HepG2 (cell line): ENCODE measurements at regions not wholly inside any gene's neighbourhood (a gene's known extent, or its start where the extent isn't known, plus 50 kb on each side); places are given as distances from the start of the nearest gene placed in this dataset.

ENCODE experiments used
- ATAC-seq: fragments of 200-7000 bp; cut with Tn5 transposase; 3 replicates; pipeline ENCODE4 v1.9.1; 2020; ENCODE audit warnings: mild to moderate bottlenecking, moderate library complexity
- BruUV-seq: library from RNA; stranded (reverse); fragments of 400-500 nt; replicated peaks from 2 replicates; lab custom pipeline; 2021; lab: Mats Ljungman, UMichigan
- CTCF ChIA-PET: fragments of 300-600 bp; formaldehyde crosslinking; extraction: SDS; loops from one replicate; lab custom pipeline; 2021; ENCODE audit warnings: low total read pairs, inconsistent platforms, low intra/inter-chr PET ratio; lab: Yijun Ruan, JAX
- POLR2A ChIA-PET: fragments of 350-600 bp; sonication (Branson Sonifier 250); formaldehyde crosslinking; loops from one replicate; lab custom pipeline; 2020; ENCODE audit warnings: antibody characterized with exemption, inconsistent platforms; lab: Yijun Ruan, JAX
- DNase-seq: peaks from one replicate; pipeline ENCODE4 v3.0.0-alpha.2; 2015; ENCODE audit warnings: low spot score
- FAIRE-seq: peaks from 3 replicates; lab custom pipeline; 2011; peaks lifted over from hg19 to GRCh38; lab: Jason Lieb, UNC
- H2AFZ ChIP-seq: one replicate; pipeline ENCODE4 v1.6.1; 2011; ENCODE audit warnings: low read length, inconsistent platforms
- H3K27ac ChIP-seq: fragments of 300-600 bp; 3 replicates; pipeline ENCODE4 v1.8.0; 2011; ENCODE audit warnings: mixed run types, mild to moderate bottlenecking, mixed read lengths, low read length, inconsistent platforms; ENCODE audit not compliant: insufficient read depth; ENCODE audit errors: extremely low read length
- H3K27me3 ChIP-seq, 2 experiments: fragments of 200-600 bp in 1 of 2; 2 replicates in 1 of 2; 3 replicates in 1 of 2; pipeline versions ENCODE4 v1.6.0 to v1.8.0; 2011; ENCODE audit warnings: low read length in 2 of 2, mild to moderate bottlenecking in 2 of 2, moderate library complexity in 2 of 2, inconsistent platforms in 1 of 2; ENCODE audit not compliant: insufficient read depth in 2 of 2, control insufficient read depth in 1 of 2
- H3K36me3 ChIP-seq, 2 experiments: fragments of 200-600 bp in 1 of 2; replicated peaks in 1 of 2; 2 replicates in 1 of 2; 3 replicates in 1 of 2; pipeline versions ENCODE4 v1.5.1 to v1.8.0; 2011; ENCODE audit warnings: low read length in 2 of 2, inconsistent platforms in 1 of 2; ENCODE audit not compliant: insufficient read depth in 2 of 2, control insufficient read depth in 1 of 2
- H3K4me1 ChIP-seq: 2 replicates; pipeline ENCODE4 v1.5.1; 2012; ENCODE audit warnings: low read length, inconsistent platforms; ENCODE audit not compliant: insufficient read depth
- H3K4me2 ChIP-seq: 2 replicates; pipeline ENCODE4 v1.6.0; 2011; ENCODE audit warnings: low read depth, low read length, inconsistent platforms
- H3K4me3 ChIP-seq, 3 experiments: fragments of 200-600 bp in 1 of 3; sonication (generic), shearing (Covaris generic) in 1 of 3; replicated peaks in 1 of 3; 2 replicates each; pipeline ENCODE4 v1.5.1; 2011 to 2016; ENCODE audit warnings: low read length in 3 of 3, inconsistent platforms in 2 of 3, low read depth in 2 of 3, mild to moderate bottlenecking in 2 of 3, control low read depth in 1 of 3, mixed read lengths in 1 of 3; ENCODE audit not compliant: insufficient read depth in 1 of 3
- H3K79me2 ChIP-seq: one replicate; pipeline ENCODE4 v1.6.1; 2011; ENCODE audit warnings: low read length, inconsistent platforms; ENCODE audit not compliant: insufficient read depth
- H3K9ac ChIP-seq: 2 replicates; pipeline ENCODE4 v1.6.0; 2011; ENCODE audit warnings: mild to moderate bottlenecking, low read depth, low read length, inconsistent platforms; ENCODE audit not compliant: insufficient read depth
- H3K9me3 ChIP-seq: 2 replicates; pipeline ENCODE4 v1.5.1; 2012; ENCODE audit warnings: mild to moderate bottlenecking, low read length
- H4K20me1 ChIP-seq: 2 replicates; pipeline ENCODE4 v1.6.0; 2011; ENCODE audit warnings: inconsistent platforms, mild to moderate bottlenecking, low read length, moderate library complexity; ENCODE audit not compliant: insufficient read depth
- ATF6 ChIP-seq: sonication (generic); formaldehyde crosslinking; conservative IDR thresholded peaks from 2 replicates; pipeline ENCODE4 v1.4.0; 2020; ENCODE audit warnings: missing genetic modification reagents
- ATF7-NPFF ChIP-seq: sonication (generic); formaldehyde crosslinking; IDR thresholded peaks from 2 replicates; pipeline ENCODE4 v1.8.1; 2023; ENCODE audit warnings: mild to moderate bottlenecking, low read depth, missing genetic modification reagents, moderate library complexity
- CEBPB ChIP-seq: IDR thresholded peaks from 2 replicates; pipeline ENCODE4 v1.6.1; 2011; ENCODE audit warnings: low read depth, low read length, improper control_type of control experiment, borderline replicate concordance
- DRAP1 ChIP-seq: IDR thresholded peaks from 2 replicates; pipeline ENCODE4 v1.6.1; 2016; ENCODE audit warnings: missing genetic modification reagents, missing compliant biosample characterization
- JDP2 ChIP-seq: sonication (generic); formaldehyde crosslinking; IDR thresholded peaks from 2 replicates; pipeline ENCODE4 v1.8.1; 2022; ENCODE audit warnings: missing genetic modification reagents, borderline replicate concordance
- ZBTB8A ChIP-seq: sonication (generic); formaldehyde crosslinking; IDR thresholded peaks from 2 replicates; pipeline ENCODE4 v1.4.0; 2020; ENCODE audit warnings: mild to moderate bottlenecking, low read depth, missing genetic modification reagents, borderline replicate concordance
- ZNF207 ChIP-seq: fragments of 450-650 bp; IDR thresholded peaks from 2 replicates; pipeline ENCODE4 v1.6.1; 2016; ENCODE audit warnings: antibody characterized with exemption, borderline replicate concordance
- ZNF570 ChIP-seq: sonication (generic); formaldehyde crosslinking; IDR thresholded peaks from 2 replicates; pipeline ENCODE4 v1.4.0; 2020; ENCODE audit warnings: mild to moderate bottlenecking, missing genetic modification reagents, borderline replicate concordance
- ZNF720 ChIP-seq: sonication (generic); formaldehyde crosslinking; IDR thresholded peaks from 2 replicates; pipeline ENCODE4 v1.4.0; 2020; ENCODE audit warnings: missing genetic modification reagents
- WGBS: methylation state at CpG from one replicate; pipeline ENCODE4 v1.1.6; 2017; ENCODE audit warnings: low lambda C conversion rate; 5-methylcytosine and 5-hydroxymethylcytosine counted together
- in situ Hi-C: cut with HindIII; loops from 2 replicates; pipeline ENCODE4 v1.10.0; 2017; ENCODE audit warnings: low pct_unique_long_range_greater_than_20kb; ENCODE audit not compliant: extremely low pct_ligation_motif_present
- intact Hi-C: fragments of 100-400 bp; cut with micrococcal nuclease; formaldehyde crosslinking; loops from one replicate; pipeline ENCODE4 v1.10.0; 2022; ENCODE audit not compliant: unreplicated experiment
- TF ChIP-seq, protein P1 (sequence below): sonication (generic); formaldehyde crosslinking; IDR thresholded peaks from 2 replicates; pipeline ENCODE4 v1.8.1; 2022; ENCODE audit warnings: mild to moderate bottlenecking, missing genetic modification reagents

DNA sequence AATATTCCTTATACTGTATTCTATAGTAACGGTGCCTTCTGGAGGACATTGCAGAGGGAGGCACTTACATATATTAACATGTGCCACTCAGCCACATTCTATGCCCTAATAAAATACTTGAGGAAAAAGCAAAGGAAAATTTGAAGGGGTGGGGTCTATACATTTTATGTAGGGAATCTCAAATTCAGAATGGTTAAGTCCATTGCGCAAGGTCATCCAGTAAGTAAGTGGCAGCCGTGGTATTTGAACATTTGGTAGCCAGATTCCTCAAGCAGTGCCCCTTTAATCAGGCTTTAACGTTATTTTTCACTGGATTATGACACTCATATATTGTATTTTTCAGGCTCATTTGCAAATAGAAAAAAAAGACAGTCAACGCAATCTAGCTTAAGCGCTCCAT is 738.3 kb downstream of the DOK5 start:
- Histone ChIP-seq H3K4me1 (no peaks in the 10 kb centered on the region), H3K27ac (no peak overlapping the region), H3K79me2 (no peaks in the 10 kb centered on the region), H3K9me3 (peaks cover 96% of the 10 kb centered on the region), H3K4me3 (no peak overlapping the region), H3K36me3 (no peaks in the 10 kb centered on the region), H4K20me1 (no peaks in the 10 kb centered on the region), H3K9ac (no peak overlapping the region), H3K27me3 (no peaks in the 10 kb centered on the region), H3K4me2 (no peak overlapping the region), H2AFZ (no peak overlapping the region)
- CTCF ChIA-PET = no interaction called here
- peak; percentile 66; the same call in 1 of the 2 replicates for TF ChIP-seq CEBPB
- no peak for TF ChIP-seq JDP2 (CRISPR knock-in tag)
- FAIRE-seq = no peak
- WGBS = 68% methylated on average over 6 of the region's 6 CpGs
- no peak for ATAC-seq
- POLR2A ChIA-PET = no interaction called here
- intact Hi-C loops = no loop called here
- no TSS peak for BruUV-seq
- no peak for DNase-seq
- in situ Hi-C loops = no loop called here

DNA sequence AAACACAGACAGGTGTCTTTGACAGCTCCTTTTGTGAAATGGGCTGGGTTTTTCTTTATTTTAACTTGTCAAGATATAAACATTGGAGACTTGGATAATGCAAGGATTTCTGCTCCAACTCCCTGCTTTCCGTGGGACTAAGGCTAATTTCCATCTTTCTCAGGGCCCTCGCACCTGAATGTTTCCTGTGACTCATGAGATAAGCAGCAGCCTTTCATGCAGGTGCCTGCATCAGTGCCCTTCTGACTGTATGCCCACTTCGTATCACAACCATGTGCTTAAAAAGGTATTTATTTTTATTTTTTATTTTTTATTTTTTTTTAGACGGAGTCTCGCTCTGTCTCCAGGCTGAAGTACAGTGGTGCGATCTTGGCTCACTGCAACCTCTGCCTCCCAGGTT is 736.1 kb downstream of the DOK5 start:
- TF ChIP-seq ZNF207 = no peak
- H2AFZ ChIP-seq = no peak overlapping the region
- no TSS peak for BruUV-seq
- no peak overlapping the region for H3K27ac ChIP-seq
- H4K20me1 ChIP-seq = no peaks in the 10 kb centered on the region
- H3K4me3 ChIP-seq = no peak overlapping the region
- 20% methylated on average over 6 of the region's 6 CpGs for WGBS
- ChIA-PET POLR2A (no interaction called here), CTCF (no interaction called here)
- FAIRE-seq = no peak
- in situ Hi-C loops (no loop called here), intact Hi-C loops (no loop called here)
- no peak overlapping the region for H3K9ac ChIP-seq
- no peaks in the 10 kb centered on the region for H3K36me3 ChIP-seq
- no peak for ATAC-seq
- no peak overlapping the region for H3K4me2 ChIP-seq
- H3K4me1 ChIP-seq = no peaks in the 10 kb centered on the region
- no peaks in the 10 kb centered on the region for H3K27me3 ChIP-seq
- H3K79me2 ChIP-seq = no peaks in the 10 kb centered on the region
- peaks cover 97% of the 10 kb centered on the region for H3K9me3 ChIP-seq
- DNase-seq = no peak

DNA sequence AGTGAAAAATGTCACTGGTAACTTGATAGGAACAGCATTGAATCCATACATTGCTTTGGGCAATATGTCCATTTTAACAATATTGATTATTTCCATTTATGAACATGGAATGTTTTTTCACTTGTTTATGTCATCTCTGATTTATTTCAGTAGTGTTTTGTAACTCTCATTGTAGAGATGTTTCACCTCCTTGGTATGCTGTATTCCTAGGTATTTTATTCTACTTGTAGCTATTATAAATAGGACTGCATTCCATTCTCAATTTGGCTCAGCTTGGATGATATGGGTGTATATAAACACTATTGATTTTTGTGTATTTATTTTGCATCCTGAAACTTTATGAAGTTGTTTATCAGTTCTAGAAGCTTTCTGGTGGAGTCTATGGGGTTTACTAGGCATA is 730.3 kb downstream of the DOK5 start:
- intact Hi-C loops = no loop called here
- no peak for ATAC-seq

More for the DNA sequence above, 730.3 kb downstream of the DOK5 start:
- Histone ChIP-seq H2AFZ (no peak overlapping the region), H3K9me3 (peaks cover 94% of the 10 kb centered on the region), H3K4me3 (no peak overlapping the region), H3K4me2 (no peak overlapping the region), H3K27ac (no peak overlapping the region), H3K27me3 (no peaks in the 10 kb centered on the region), H3K36me3 (no peaks in the 10 kb centered on the region)
- POLR2A ChIA-PET = no interaction called here
- in situ Hi-C loops = no loop called here
- BruUV-seq = no TSS peak
- CTCF ChIA-PET = no interaction called here
- FAIRE-seq = no peak
- no peak for TF ChIP-seq ZNF720 (CRISPR knock-in tag)
- no peak for TF ChIP-seq ZBTB8A
- no peak for TF ChIP-seq ZNF570 (CRISPR knock-in tag)
- no peak for TF ChIP-seq ATF6 (CRISPR knock-in tag)
- no peak for TF ChIP-seq ATF7-NPFF (CRISPR knock-in tag)
- TF ChIP-seq DRAP1 = no peak
- TF ChIP-seq, protein P1, sequence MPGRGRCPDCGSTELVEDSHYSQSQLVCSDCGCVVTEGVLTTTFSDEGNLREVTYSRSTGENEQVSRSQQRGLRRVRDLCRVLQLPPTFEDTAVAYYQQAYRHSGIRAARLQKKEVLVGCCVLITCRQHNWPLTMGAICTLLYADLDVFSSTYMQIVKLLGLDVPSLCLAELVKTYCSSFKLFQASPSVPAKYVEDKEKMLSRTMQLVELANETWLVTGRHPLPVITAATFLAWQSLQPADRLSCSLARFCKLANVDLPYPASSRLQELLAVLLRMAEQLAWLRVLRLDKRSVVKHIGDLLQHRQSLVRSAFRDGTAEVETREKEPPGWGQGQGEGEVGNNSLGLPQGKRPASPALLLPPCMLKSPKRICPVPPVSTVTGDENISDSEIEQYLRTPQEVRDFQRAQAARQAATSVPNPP (CRISPR knock-in tag) = no peak
- TF ChIP-seq, all 625 proteins: peak for 0
- Histone ChIP-seq H3K79me2 (no peaks in the 10 kb centered on the region), H4K20me1 (no peaks in the 10 kb centered on the region), H3K9ac (no peak overlapping the region), H3K4me1 (no peaks in the 10 kb centered on the region)
- no peak for DNase-seq
